A673 (cell line): ENCODE measurements at regions not wholly inside any gene's neighbourhood (a gene's known extent, or its start where the extent isn't known, plus 50 kb on each side); places are given as distances from the start of the nearest gene placed in this dataset.

Experiments
- BruUV-seq: library from RNA; stranded (reverse); fragments of 400-500 nt; replicated peaks from 2 replicates; lab custom pipeline; 2021; lab: Mats Ljungman, UMichigan
- CTCF ChIA-PET: fragments of 300-600 bp; sonication (Branson Sonifier 250); formaldehyde crosslinking; loops from one replicate; lab custom pipeline; 2022; ENCODE audit warnings: antibody characterized with exemption; lab: Charles Lee
- POLR2A ChIA-PET: fragments of 300-600 bp; sonication (Branson Sonifier 250); formaldehyde crosslinking; loops from one replicate; lab custom pipeline; 2022; ENCODE audit warnings: antibody characterized with exemption; ENCODE audit not compliant: low non-redundant PET; lab: Charles Lee
- DNase-seq: peaks from one replicate; pipeline ENCODE4 v3.0.0-alpha.2; 2015; ENCODE audit warnings: low spot score
- H3K27ac ChIP-seq: fragments of 200-600 bp; sonication (generic); 2 replicates; pipeline ENCODE4 v1.5.1; 2016; ENCODE audit warnings: mixed run types, low read depth, mild to moderate bottlenecking, mixed read lengths, antibody characterized with exemption, low read length; ENCODE audit not compliant: poor library complexity, severe bottlenecking
- H3K27me3 ChIP-seq: fragments of 200-600 bp; sonication (generic); replicated peaks from 2 replicates; pipeline ENCODE4 v1.6.1; 2017; ENCODE audit warnings: mixed run types, low read depth, mild to moderate bottlenecking, mixed read lengths, antibody characterized with exemption, low read length; ENCODE audit not compliant: insufficient read depth, poor library complexity
- H3K36me3 ChIP-seq: fragments of 200-600 bp; sonication (generic); 2 replicates; pipeline ENCODE4 v1.6.1; 2016; ENCODE audit warnings: mixed run types, mild to moderate bottlenecking, mixed read lengths, antibody characterized with exemption, low read length; ENCODE audit not compliant: insufficient read depth, poor library complexity, severe bottlenecking
- H3K4me1 ChIP-seq: fragments of 200-600 bp; sonication (generic); 2 replicates; pipeline ENCODE4 v1.6.1; 2017; ENCODE audit warnings: mixed run types, mild to moderate bottlenecking, mixed read lengths, antibody characterized with exemption, low read length; ENCODE audit not compliant: insufficient read depth, poor library complexity, severe bottlenecking
- H3K4me3 ChIP-seq: fragments of 200-600 bp; sonication (generic); 2 replicates; pipeline ENCODE4 v1.5.1; 2016; ENCODE audit warnings: low read depth, mixed run types, mild to moderate bottlenecking, mixed read lengths, low read length; ENCODE audit not compliant: poor library complexity, severe bottlenecking
- H3K9me3 ChIP-seq: fragments of 200-600 bp; sonication (generic); 2 replicates; pipeline ENCODE4 v1.6.1; 2016; ENCODE audit warnings: mixed run types, low read depth, mild to moderate bottlenecking, mixed read lengths, antibody characterized with exemption, low read length; ENCODE audit not compliant: poor library complexity, severe bottlenecking
- EZH2 ChIP-seq: fragments of 200-600 bp; sonication (generic); IDR thresholded peaks from 2 replicates; pipeline ENCODE4 v1.6.1; 2017; ENCODE audit warnings: borderline replicate concordance, low read depth, mild to moderate bottlenecking, mixed read lengths, antibody characterized with exemption, low read length; ENCODE audit not compliant: poor library complexity, severe bottlenecking
- intact Hi-C: fragments of 100-400 bp; cut with micrococcal nuclease; formaldehyde crosslinking; loops from one replicate; pipeline ENCODE4 v1.10.0; 2022; ENCODE audit not compliant: unreplicated experiment
- TF ChIP-seq, protein P1 (sequence below): fragments of 300-800, 200-600 bp; sonication (generic); conservative IDR thresholded peaks from 2 replicates; pipeline ENCODE4 v1.5.1; 2017; ENCODE audit warnings: low read depth, mild to moderate bottlenecking, antibody characterized with exemption, low read length, moderate library complexity, mixed read lengths

DNA sequence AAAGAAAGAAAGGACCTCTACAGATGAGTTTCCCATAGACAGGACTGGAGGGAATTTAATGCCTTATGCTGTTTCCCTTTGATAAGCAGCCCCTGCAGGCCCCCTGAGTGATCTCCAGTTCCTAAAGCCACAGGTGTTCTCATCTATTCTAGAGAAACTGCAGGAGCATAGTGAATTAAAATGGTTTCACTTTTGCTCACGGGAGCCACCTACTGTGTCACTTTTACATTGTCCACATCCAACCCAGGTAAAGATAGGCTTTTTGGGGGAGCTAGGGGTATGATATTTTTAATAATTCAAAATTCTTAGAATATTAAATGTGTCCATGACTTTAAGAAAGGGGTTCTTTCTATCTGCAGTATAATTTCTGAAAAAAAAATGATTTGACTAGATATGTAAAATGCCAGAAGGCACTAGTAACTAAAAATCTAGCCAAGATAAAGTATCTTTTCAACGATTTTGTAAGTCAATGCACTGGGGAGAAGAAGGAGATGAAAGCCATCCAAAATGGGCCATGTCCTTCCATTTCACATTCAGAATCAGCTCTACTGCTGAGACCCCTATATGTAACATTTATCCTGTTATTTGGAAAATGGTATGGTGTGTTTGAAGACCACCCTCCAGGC is 267.3 kb upstream of the DUSP10 start:
- no peak overlapping the region for H3K27ac ChIP-seq
- POLR2A ChIA-PET = no interaction called here
- intact Hi-C loops = no loop called here
- CTCF ChIA-PET = no interaction called here
- BruUV-seq = no TSS peak
- no peaks in the 10 kb centered on the region for H3K27me3 ChIP-seq
- H3K36me3 ChIP-seq = no peaks in the 10 kb centered on the region
- H3K4me3 ChIP-seq = no peak overlapping the region
- no peaks in the 10 kb centered on the region for H3K4me1 ChIP-seq
- TF ChIP-seq, protein P1, sequence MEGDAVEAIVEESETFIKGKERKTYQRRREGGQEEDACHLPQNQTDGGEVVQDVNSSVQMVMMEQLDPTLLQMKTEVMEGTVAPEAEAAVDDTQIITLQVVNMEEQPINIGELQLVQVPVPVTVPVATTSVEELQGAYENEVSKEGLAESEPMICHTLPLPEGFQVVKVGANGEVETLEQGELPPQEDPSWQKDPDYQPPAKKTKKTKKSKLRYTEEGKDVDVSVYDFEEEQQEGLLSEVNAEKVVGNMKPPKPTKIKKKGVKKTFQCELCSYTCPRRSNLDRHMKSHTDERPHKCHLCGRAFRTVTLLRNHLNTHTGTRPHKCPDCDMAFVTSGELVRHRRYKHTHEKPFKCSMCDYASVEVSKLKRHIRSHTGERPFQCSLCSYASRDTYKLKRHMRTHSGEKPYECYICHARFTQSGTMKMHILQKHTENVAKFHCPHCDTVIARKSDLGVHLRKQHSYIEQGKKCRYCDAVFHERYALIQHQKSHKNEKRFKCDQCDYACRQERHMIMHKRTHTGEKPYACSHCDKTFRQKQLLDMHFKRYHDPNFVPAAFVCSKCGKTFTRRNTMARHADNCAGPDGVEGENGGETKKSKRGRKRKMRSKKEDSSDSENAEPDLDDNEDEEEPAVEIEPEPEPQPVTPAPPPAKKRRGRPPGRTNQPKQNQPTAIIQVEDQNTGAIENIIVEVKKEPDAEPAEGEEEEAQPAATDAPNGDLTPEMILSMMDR = 0 out of 2 replicates have a peak, but pooled peaks have one; percentile 18
- no peak for TF ChIP-seq EZH2
- no peaks in the 10 kb centered on the region for H3K9me3 ChIP-seq
- peak; percentile 1 for DNase-seq

- no TSS peak for BruUV-seq
- Histone ChIP-seq H3K9me3 (no peaks in the 10 kb centered on the region), H3K4me3 (no peak overlapping the region), H3K27ac (no peak overlapping the region), H3K4me1 (no peaks in the 10 kb centered on the region), H3K27me3 (no peaks in the 10 kb centered on the region), H3K36me3 (no peaks in the 10 kb centered on the region)
- CTCF ChIA-PET = no interaction called here
- POLR2A ChIA-PET = no interaction called here
- TF ChIP-seq, protein P1 = no peak
- TF ChIP-seq EZH2 = no peak
- intact Hi-C loops = no loop called here
- DNase-seq = no peak
Observed at GRCh38 chr1:222006715-222007114, 264.8 kb upstream of the DUSP10 start.

DNA sequence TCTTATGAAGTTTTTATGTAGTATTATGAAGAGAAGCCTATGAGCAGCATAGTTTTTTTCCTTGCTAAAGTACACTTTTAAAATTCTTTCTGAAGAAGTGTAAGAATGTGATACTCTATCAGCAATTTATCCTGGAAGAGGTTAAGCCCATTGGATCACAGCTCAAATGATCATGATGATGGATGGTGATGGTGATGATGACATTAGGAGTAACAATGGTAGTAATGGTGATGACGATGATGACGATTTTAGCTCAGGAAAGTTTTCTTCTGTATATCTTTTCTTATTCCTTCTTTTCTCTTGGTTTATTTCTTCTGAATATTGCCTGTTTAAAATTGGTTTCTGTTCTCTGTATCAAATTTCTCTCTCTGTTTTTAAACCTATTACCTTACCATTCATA is 262.9 kb upstream of the DUSP10 start:
- TF ChIP-seq EZH2 = no peak
- TF ChIP-seq, protein P1 = no peak
- CTCF ChIA-PET = no interaction called here
- Histone ChIP-seq H3K27ac (no peak overlapping the region), H3K4me1 (no peaks in the 10 kb centered on the region), H3K36me3 (no peaks in the 10 kb centered on the region), H3K4me3 (no peak overlapping the region), H3K9me3 (no peaks in the 10 kb centered on the region), H3K27me3 (no peaks in the 10 kb centered on the region)
- no TSS peak for BruUV-seq
- POLR2A ChIA-PET = no interaction called here
- no peak for DNase-seq
- intact Hi-C loops = no loop called here
